C4-2B (cell line): ENCODE measurements at regions not wholly inside any gene's neighbourhood (a gene's known extent, or its start where the extent isn't known, plus 50 kb on each side); places are given as distances from the start of the nearest gene placed in this dataset.
"Not testable (repeated sequence)": the region's sequence is repeated elsewhere in the genome, so short reads cannot be mapped to it uniquely, and the experiment has no call there.

ENCODE experiments used
- H3K27ac ChIP-seq: fragments of 450-650 bp; 2 replicates; pipeline ENCODE4 v1.5.1; 2017
- CTCF ChIP-seq: fragments of 450-650 bp; conservative IDR thresholded peaks from 2 replicates; pipeline ENCODE4 v1.5.1; 2017; ENCODE audit warnings: mild to moderate bottlenecking
- ZFX ChIP-seq: fragments of 450-650 bp; IDR thresholded peaks from 2 replicates; pipeline ENCODE4 v1.6.1; 2017

- TF ChIP-seq ZFX: no peak
- TF ChIP-seq CTCF: no peak
- H3K27ac ChIP-seq: no peak overlapping the region
Measured at GRCh38 chr13:75175575-75175974, 306.4 kb downstream of the TBC1D4 start.

GRCh38 chr13:75175097-75175496 lies 306.9 kb downstream of the TBC1D4 start:
- H3K27ac ChIP-seq: not testable (repeated sequence)

- TF ChIP-seq CTCF (no peak), ZFX (no peak)
- H3K27ac ChIP-seq: no peak overlapping the region
Measured at GRCh38 chr13:75174481-75174880, 307.5 kb downstream of the TBC1D4 start.

- TF ChIP-seq CTCF (no peak), ZFX (no peak)
- no peak overlapping the region for H3K27ac ChIP-seq
Measured at GRCh38 chr13:75173457-75174356, 308.3 kb downstream of the TBC1D4 start.

GRCh38 chr13:75170311-75170710 lies 311.7 kb downstream of the TBC1D4 start:
- no peak for TF ChIP-seq CTCF
- TF ChIP-seq ZFX: no peak
- H3K27ac ChIP-seq: no peak overlapping the region

GRCh38 chr13:75165543-75166230 lies 316.3 kb downstream of the TBC1D4 start:
- TF ChIP-seq CTCF: no peak
- TF ChIP-seq ZFX: no peak
- no peak overlapping the region for H3K27ac ChIP-seq

- H3K27ac ChIP-seq: no peak overlapping the region
- no peak for TF ChIP-seq ZFX
- no peak for TF ChIP-seq CTCF
Measured at GRCh38 chr13:75161804-75162203, 320.2 kb downstream of the TBC1D4 start.
